ENCODE measurements at regions not wholly inside any gene's neighbourhood (a gene's known extent, or its start where the extent isn't known, plus 50 kb on each side); places are given as distances from the start of the nearest gene placed in this dataset.
"Not testable (repeated sequence)": the region's sequence is repeated elsewhere in the genome, so short reads cannot be mapped to it uniquely, and the experiment has no call there.

- DNase-seq (ENCODE audit: low spot score) = no peak
Measured at GRCh38 chr2:7849027-7849426, 832.8 kb upstream of the ID2 start.

DNA sequence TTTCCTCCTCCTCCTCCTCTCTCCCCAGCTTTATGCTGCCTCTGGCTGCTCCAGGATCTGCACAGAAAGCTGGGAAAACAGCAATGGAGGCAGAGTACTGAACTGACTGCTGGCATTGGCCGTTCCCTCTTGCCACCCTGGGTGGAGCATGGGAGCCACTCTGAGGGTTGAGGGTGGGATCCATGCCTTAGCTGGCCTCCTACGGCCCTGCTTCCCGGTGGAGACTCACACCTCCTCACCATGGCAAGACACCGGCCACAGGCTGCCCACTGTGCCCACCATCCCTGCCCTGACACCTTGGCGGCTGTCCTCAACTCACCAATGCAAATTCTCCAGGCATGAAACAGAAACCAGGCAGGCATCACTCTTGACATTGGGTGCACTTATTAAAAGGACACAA lies 832.3 kb upstream of the ID2 start:
- no peak for DNase-seq (ENCODE audit: low spot score)

DNA sequence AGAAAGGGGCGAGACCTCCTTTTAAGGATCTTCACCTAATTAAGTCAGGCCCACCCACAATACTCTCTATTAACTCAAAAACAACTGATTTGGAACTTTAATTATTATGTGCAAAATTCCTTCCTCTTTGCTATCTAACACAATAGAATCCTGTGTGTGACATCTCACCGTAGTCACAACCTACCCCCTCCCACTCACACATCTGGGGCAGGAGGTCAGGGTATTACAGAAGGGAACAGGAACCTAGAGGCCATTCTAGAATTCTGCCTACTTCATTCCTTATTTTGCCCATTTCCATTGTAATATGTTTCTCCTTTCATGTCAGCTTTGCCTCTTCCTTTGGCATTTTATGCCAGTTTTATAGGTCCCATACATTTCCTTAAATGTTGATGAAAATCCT lies 829.3 kb upstream of the ID2 start:
- no peak for DNase-seq (ENCODE audit: low spot score)

DNA sequence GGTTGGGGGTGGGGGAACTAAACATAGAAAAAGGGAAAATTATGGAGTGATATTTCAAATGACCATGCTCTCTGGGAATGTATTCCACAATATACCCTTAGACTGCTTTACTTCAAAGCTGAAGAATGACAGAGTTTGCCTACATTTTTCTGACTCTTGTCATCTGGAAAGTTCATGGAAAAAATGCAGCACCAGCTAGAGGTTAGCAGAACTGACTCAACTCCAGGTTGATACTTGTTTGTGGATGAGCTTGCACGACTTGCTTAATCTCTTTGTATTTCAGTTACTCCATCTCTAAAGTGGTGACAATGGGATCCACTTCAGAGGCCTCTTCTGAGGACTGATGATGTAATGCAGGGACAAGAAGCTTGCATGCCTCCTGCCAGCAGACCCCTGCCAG lies 824.0 kb upstream of the ID2 start:
- DNase-seq (ENCODE audit: low spot score) = peak; percentile 31

GRCh38 chr2:7858624-7859023 lies 823.2 kb upstream of the ID2 start:
- DNase-seq (ENCODE audit: low spot score) = no peak

DNA sequence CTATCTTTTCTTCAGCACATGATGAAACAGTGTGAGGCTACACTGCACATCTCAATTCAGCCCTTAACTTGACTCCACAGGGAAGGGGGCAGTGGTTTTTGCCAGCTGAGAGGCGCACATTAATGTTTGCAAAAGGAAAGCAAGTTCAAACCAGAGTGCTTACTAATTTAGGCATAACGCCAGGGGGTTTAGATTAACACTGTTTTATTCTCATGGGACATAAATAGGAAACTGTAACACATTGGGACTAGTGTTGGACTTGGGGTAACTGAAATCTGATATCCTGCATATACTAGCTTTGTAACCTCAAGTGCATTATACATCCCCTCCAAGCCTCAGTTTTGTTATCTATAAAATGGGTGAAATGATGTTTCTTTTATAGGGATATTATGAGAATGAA lies 821.2 kb upstream of the ID2 start:
- no peak for DNase-seq (ENCODE audit: low spot score)

- DNase-seq (ENCODE audit: low spot score) = no peak
Measured at GRCh38 chr2:7861910-7862702, 819.8 kb upstream of the ID2 start.

- no peak for DNase-seq (ENCODE audit: low spot score)
Measured at GRCh38 chr2:7866104-7866503, 815.8 kb upstream of the ID2 start.

- no peak for DNase-seq (ENCODE audit: low spot score)
Measured at GRCh38 chr2:7866825-7867224, 815.0 kb upstream of the ID2 start.

DNA sequence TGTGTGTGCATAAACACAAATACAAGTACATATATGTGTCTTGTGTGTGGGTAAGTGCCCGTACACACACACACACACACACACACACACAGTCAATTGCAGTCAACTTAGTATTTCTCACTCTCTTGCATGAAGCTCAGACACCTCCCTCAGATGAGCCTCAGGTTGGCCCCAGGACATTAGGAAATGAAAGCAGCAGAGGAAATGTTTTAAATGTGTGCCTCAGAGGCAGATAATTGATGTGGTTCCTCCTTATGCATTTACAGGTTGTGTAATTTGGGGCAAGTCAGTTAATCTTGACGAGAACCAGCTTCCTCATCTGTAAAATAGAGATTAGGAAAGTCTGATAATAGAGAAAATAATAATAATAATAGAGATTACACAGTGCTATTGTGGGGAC lies 814.0 kb upstream of the ID2 start:
- DNase-seq (ENCODE audit: low spot score) = no peak

GRCh38 chr2:7868836-7869235 lies 813.0 kb upstream of the ID2 start:
- no peak for DNase-seq (ENCODE audit: low spot score)

GRCh38 chr2:7876445-7876844 lies 805.4 kb upstream of the ID2 start:
- DNase-seq (ENCODE audit: low spot score) = not testable (repeated sequence)

DNA sequence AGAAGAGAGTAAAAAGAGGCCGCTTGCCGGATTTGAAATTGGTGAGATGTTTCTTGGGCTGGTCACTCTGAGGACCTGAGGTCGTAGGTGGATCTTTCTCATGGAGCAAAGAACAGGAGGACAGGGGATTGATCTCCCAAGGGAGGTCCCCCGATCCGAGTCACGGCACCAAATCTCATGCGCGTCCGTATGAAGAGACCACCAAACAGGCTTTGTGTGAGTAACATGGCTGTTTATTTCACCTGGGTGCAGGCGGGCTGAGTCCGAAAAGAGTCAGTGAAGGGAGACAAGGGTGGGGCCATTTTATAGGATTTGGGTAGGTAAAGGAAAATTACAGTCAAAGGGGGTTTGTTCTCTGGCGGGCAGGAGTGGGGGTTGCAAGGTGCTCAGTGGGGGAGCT lies 803.6 kb upstream of the ID2 start:
- not testable (repeated sequence) for DNase-seq (ENCODE audit: low spot score)

GRCh38 chr2:7878786-7879482 lies 802.9 kb upstream of the ID2 start:
- DNase-seq (ENCODE audit: low spot score) = no peak

DNA sequence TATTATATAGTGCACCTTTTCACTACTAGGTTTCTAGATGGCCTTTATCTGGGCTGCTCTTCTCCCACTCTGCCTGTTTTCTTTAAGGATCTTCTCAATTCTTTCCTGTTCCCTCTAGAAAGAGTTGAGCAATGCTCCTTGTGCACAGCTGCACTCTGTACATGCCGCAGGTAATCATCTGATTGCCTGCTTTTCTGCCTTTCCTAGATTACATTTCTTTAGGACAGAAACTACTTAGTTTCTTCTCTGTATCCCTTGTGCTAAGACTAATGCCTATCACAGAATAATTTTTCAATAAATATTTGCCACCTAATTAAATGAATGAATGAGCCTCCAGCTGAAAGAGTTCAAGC lies 802.4 kb upstream of the ID2 start:
- DNase-seq (ENCODE audit: low spot score) = no peak

- no peak for DNase-seq (ENCODE audit: low spot score)
Measured at GRCh38 chr2:7880126-7880525, 801.7 kb upstream of the ID2 start.

- peak; percentile 56 for DNase-seq (ENCODE audit: low spot score)
Measured at GRCh38 chr2:7880566-7880965, 801.3 kb upstream of the ID2 start.

- DNase-seq (ENCODE audit: low spot score) = peak; percentile 87
Measured at GRCh38 chr2:7881063-7881462, 800.8 kb upstream of the ID2 start.

- DNase-seq (ENCODE audit: low spot score) = no peak
Measured at GRCh38 chr2:7881466-7881865, 800.4 kb upstream of the ID2 start.

GRCh38 chr2:7882296-7882695 lies 799.6 kb upstream of the ID2 start:
- DNase-seq (ENCODE audit: low spot score) = no peak

DNA sequence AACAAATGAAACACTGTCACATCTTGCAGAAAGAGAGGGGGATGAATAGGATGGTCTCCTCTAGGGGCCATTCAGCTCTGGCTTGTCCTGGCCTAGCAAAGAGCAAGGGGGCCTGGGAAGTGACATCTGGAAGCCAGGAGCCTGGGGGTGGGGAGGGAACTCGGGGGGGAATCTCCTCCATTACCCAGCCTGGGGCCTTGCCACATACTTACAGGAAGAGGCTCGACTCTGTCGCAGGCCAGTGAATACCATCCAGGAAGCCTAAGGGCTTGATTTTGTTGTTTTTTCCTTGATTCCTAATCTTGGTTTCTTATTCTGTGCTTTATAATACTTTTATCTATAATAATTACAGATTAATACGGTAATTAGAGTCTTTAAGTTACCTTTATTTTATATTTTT lies 797.5 kb upstream of the ID2 start:
- no peak for DNase-seq (ENCODE audit: low spot score)

DNA sequence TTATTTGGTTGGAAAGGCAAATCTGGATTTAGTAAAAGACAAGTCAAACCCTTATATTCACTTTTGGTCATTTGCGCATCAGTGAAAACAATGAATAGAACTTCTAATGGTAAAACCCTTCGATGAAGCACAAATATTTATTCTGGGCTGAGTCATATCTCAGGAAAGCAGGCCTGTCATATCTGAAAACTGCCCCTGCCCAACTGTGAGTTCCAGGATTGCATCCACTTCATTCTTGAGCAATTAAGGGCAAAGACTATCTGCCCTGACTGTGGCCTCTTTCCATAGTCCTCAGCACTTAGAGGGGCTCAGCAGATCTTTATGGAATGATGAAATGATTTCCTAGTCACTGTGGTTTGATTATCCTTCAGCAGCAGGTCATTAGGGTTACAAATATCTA lies 795.2 kb upstream of the ID2 start:
- DNase-seq (ENCODE audit: low spot score) = peak; percentile 43

DNA sequence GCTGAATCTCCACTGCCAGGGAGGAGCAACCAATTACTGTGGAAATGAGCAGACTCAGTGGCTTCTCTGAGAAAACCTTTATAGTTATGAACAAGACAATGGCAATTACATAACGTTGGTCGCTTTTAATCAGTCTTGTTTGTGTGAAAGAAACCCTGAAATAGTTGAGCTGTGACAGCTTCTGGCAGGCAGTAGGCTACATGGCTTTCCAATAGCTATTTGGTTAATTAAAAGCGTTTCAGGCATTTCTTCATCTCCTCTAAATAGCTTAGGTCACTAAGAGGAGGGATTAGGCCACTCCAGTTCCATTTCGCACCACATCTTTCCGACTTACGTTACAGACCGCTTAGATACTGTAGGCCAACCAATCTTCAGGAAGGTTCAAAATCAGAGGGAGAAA lies 794.4 kb upstream of the ID2 start:
- DNase-seq (ENCODE audit: low spot score) = no peak

- DNase-seq (ENCODE audit: low spot score) = no peak
Measured at GRCh38 chr2:7888876-7889275, 793.0 kb upstream of the ID2 start.
